HG03097 (cell line): ENCODE measurements at regions not wholly inside any gene's neighbourhood (a gene's known extent, or its start where the extent isn't known, plus 50 kb on each side); places are given as distances from the start of the nearest gene placed in this dataset.
"Not testable (repeated sequence)": the region's sequence is repeated elsewhere in the genome, so short reads cannot be mapped to it uniquely, and the experiment has no call there.

Experiments
- ATAC-seq: cut with Tn5 transposase; IDR thresholded peaks from one replicate; pipeline ENCODE4 v1.9.1; 2021; ENCODE audit not compliant: unreplicated experiment, low FRiP score

- ATAC-seq: no peak
Observed at GRCh38 chr14:106729551-106729950, 1203.2 kb downstream of the TMEM121 start.

- no peak for ATAC-seq
Observed at GRCh38 chr14:106733771-106734170, 1207.4 kb downstream of the TMEM121 start.

- ATAC-seq: no peak
Observed at GRCh38 chr14:106737021-106737420, 1210.6 kb downstream of the TMEM121 start.

GRCh38 chr14:106738075-106738474, 1211.7 kb downstream of the TMEM121 start:
- ATAC-seq: no peak

GRCh38 chr14:106738598-106739258, 1212.3 kb downstream of the TMEM121 start:
- not testable (repeated sequence) for ATAC-seq

- ATAC-seq: peak; percentile 55
Observed at GRCh38 chr14:106741086-106741827, 1214.9 kb downstream of the TMEM121 start.

GRCh38 chr14:106745016-106745767, 1218.8 kb downstream of the TMEM121 start:
- peak; percentile 42 for ATAC-seq

- not testable (repeated sequence) for ATAC-seq
Observed at GRCh38 chr14:106750089-106750488, 1223.7 kb downstream of the TMEM121 start.

GRCh38 chr14:106753751-106754150, 1227.4 kb downstream of the TMEM121 start:
- not testable (repeated sequence) for ATAC-seq

GRCh38 chr14:106757444-106757843, 1231.1 kb downstream of the TMEM121 start:
- ATAC-seq: not testable (repeated sequence)

- ATAC-seq: not testable (repeated sequence)
Observed at GRCh38 chr14:106761886-106762816, 1235.8 kb downstream of the TMEM121 start.

- ATAC-seq: peak; percentile 48
Observed at GRCh38 chr14:106764968-106765369, 1238.6 kb downstream of the TMEM121 start.

- ATAC-seq: no peak
Observed at GRCh38 chr14:106766145-106766544, 1239.8 kb downstream of the TMEM121 start.

GRCh38 chr14:106766551-106767277, 1240.3 kb downstream of the TMEM121 start:
- ATAC-seq: not testable (repeated sequence)

- ATAC-seq: not testable (repeated sequence)
Observed at GRCh38 chr14:106768230-106768629, 1241.8 kb downstream of the TMEM121 start.

GRCh38 chr14:106768972-106769700, 1242.8 kb downstream of the TMEM121 start:
- not testable (repeated sequence) for ATAC-seq

- not testable (repeated sequence) for ATAC-seq
Observed at GRCh38 chr14:106770158-106770672, 1243.8 kb downstream of the TMEM121 start.

GRCh38 chr14:106774889-106775480, 1248.6 kb downstream of the TMEM121 start:
- ATAC-seq: not testable (repeated sequence)
